ENCODE measurements at regions not wholly inside any gene's neighbourhood (a gene's known extent, or its start where the extent isn't known, plus 50 kb on each side); places are given as distances from the start of the nearest gene placed in this dataset.

DNA sequence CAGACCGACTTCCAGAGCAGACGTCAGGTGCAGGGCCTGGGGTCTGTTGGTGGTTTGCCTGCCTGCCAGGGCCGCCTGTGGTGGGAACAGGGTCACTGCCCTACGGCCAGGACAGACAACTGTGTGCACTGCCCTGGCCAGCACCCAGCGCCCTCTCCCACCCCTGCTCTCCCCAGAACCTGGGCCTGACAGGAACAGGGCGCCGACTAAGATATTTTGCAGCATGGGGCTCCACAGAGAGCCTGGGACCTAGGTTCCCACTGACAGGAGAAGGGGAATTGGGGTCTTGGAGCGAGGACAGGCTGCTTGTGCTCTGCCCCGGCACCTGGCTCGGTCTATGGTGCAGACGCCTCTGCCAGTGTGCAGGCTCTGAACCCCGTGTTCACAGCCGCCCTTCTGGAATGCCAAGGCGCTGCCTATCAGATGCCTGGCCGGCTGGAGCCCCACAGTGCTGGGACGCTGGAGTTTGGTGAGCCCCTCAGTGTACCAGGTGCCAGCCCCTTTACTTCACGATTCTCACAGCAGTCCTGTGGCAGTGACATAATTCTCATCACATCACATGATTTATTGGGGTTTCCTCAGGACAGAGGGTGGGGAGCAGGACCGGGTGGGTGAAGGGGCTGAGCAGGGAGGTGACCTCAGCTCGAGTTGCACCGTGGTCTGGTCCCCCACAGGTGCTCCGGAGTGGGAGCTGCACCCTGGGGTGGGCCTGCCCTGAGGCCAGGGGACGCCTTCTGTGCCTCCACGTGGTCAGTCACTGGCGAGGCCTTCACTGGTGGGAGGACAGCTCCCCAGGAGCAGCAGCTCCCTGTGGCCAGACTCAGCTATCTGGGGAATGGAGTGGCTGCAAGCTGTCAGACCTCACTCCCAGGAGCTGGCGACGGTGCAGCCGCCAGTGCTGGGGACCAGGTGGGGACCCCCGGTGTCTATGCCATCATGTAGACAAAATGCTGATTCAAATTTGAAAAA, 113.8 kb upstream of the LRPAP1 start:
- no peaks in the 10 kb centered on the region for H4K20me1 ChIP-seq (replicated peaks; ENCODE audit: control insufficient read depth, extremely low read depth, insufficient read depth, low read length)
- POLR2A ChIA-PET: no interaction called here
- H3K9me3 ChIP-seq (replicated peaks; ENCODE audit: control insufficient read depth, insufficient read depth, low read length): no peaks in the 10 kb centered on the region
- H3K4me2 ChIP-seq (ENCODE audit: insufficient read depth, low read length): no peak overlapping the region
- H3K4me1 ChIP-seq (ENCODE audit: control insufficient read depth, extremely low read depth, insufficient read depth, low read length): no peaks in the 10 kb centered on the region
- no peaks in the 10 kb centered on the region for H3K79me2 ChIP-seq (ENCODE audit: control insufficient read depth, insufficient read depth, low read length)
- CTCF ChIA-PET: interaction anchor here (1.2 kb wide), 1 partner anchor 21 kb away, joined by 3 read pairs; no protein-coding TSS in a partner anchor
- H3K27ac ChIP-seq (ENCODE audit: insufficient read depth, low read depth, low read length): no peak overlapping the region
- no peak overlapping the region for H3K4me3 ChIP-seq (replicated peaks in 1 of 3; ENCODE audit: insufficient read depth in 1 of 3, low read depth in 1 of 3, low read length in 3 of 3)
- H3K27me3 ChIP-seq (ENCODE audit: control insufficient read depth in 2 of 2, insufficient read depth in 2 of 2, low read length in 2 of 2): no peaks in the 10 kb centered on the region
- BruUV-seq (replicated peaks): no TSS peak
- DNase-seq (ENCODE audit: low read depth, low spot score): no peak
- no peak overlapping the region for H3K9ac ChIP-seq (replicated peaks; ENCODE audit: extremely low read depth, insufficient read depth, low read length)
- no peaks in the 10 kb centered on the region for H3K36me3 ChIP-seq (ENCODE audit: control insufficient read depth in 2 of 2, extremely low read depth in 1 of 2, insufficient read depth in 2 of 2, low read length in 2 of 2)
- intact Hi-C loops (cut with micrococcal nuclease): no loop called here
- TF ChIP-seq MYC (IDR thresholded peaks at IDR 0.05; ENCODE audit: low read depth, low read length): no peak
- TF ChIP-seq, protein P1, sequence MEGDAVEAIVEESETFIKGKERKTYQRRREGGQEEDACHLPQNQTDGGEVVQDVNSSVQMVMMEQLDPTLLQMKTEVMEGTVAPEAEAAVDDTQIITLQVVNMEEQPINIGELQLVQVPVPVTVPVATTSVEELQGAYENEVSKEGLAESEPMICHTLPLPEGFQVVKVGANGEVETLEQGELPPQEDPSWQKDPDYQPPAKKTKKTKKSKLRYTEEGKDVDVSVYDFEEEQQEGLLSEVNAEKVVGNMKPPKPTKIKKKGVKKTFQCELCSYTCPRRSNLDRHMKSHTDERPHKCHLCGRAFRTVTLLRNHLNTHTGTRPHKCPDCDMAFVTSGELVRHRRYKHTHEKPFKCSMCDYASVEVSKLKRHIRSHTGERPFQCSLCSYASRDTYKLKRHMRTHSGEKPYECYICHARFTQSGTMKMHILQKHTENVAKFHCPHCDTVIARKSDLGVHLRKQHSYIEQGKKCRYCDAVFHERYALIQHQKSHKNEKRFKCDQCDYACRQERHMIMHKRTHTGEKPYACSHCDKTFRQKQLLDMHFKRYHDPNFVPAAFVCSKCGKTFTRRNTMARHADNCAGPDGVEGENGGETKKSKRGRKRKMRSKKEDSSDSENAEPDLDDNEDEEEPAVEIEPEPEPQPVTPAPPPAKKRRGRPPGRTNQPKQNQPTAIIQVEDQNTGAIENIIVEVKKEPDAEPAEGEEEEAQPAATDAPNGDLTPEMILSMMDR (IDR thresholded peaks at IDR 0.05; ENCODE audit: extremely low read depth in 1 of 2, insufficient read depth in 1 of 2, low read depth in 1 of 2, low read length in 2 of 2): no peak
- no peak for TF ChIP-seq POLR2AphosphoS5 (IDR thresholded peaks at IDR 0.05; ENCODE audit: insufficient read depth, low read depth, low read length)
- TF ChIP-seq EZH2 (IDR thresholded peaks at IDR 0.05; ENCODE audit: borderline replicate concordance, low read depth, low read length, severe bottlenecking): no peak
- no peak for TF ChIP-seq MAX (IDR thresholded peaks at IDR 0.05; ENCODE audit: insufficient read depth, insufficient read length)
- TF ChIP-seq GATA2 (IDR thresholded peaks at IDR 0.05; ENCODE audit: insufficient read depth, insufficient read length, low read depth, low read length): no peak
- TF ChIP-seq JUN (IDR thresholded peaks at IDR 0.05; ENCODE audit: borderline replicate concordance, insufficient read depth, insufficient read length, low read depth): no peak
- TF ChIP-seq FOS (IDR thresholded peaks at IDR 0.05; ENCODE audit: borderline replicate concordance, insufficient read depth, low read length): no peak
- dilution Hi-C loops (cut with MboI; ENCODE audit: extremely low pct_ligation_motif_present, low sequenced_read_pairs): no loop called here
- H2AFZ ChIP-seq (ENCODE audit: low read depth, low read length): no peak overlapping the region
- no peak for FAIRE-seq
- no peaks in the 10 kb centered on the region for H3K9me1 ChIP-seq (replicated peaks; ENCODE audit: control insufficient read depth, extremely low read depth, insufficient read depth, low read length)

Data from endothelial cell of umbilical vein (primary cell).